ENCODE measurements at regions not wholly inside any gene's neighbourhood (a gene's known extent, or its start where the extent isn't known, plus 50 kb on each side); places are given as distances from the start of the nearest gene placed in this dataset.

- DNase-seq (ENCODE audit: low read depth in 3 of 3) = no peak
Observed at GRCh38 chr1:61523893-61524605, 200.9 kb downstream of the TM2D1 start.

DNA sequence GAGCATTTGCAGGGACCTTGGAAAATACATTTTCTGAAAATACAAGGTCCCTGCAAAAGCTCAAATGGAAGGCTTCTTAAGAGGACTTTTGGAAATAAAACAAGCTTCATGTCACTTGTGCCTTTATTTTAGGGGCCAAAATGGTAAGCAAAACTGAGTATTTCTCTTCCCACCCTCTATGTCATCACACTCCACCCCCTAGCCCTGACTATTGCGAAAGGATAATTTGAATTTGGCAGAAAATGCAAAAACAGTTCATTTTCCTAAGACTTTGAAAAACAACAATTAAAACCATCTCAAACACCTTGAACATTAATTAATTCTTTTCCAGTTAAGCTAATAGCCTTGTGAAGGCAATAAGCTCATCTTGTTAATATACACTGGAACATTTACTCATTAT is 201.7 kb downstream of the TM2D1 start:
- no peak for DNase-seq (ENCODE audit: low read depth in 3 of 3)

GRCh38 chr1:61520401-61520800 is 204.5 kb downstream of the TM2D1 start:
- no peak for DNase-seq (ENCODE audit: low read depth in 3 of 3)

DNA sequence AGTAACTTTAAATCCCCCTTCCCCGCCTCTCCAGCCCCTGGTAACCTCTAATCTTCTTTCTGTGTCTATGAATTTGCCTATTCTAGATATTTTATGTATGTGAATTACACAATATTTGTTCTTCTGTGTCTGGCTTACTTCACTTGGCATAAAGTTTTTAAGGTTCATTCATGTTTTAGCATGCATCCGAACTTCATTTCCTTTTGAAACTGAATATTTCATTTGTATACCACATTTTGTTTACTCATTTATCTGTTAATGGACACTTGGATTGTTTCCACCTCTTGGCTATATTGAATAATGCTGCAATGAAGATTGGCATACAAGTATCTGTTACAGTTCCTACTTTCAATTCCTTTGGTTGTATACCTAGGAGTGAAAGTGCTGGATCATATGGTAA is 205.3 kb downstream of the TM2D1 start:
- DNase-seq (ENCODE audit: low read depth in 3 of 3) = no peak

DNA sequence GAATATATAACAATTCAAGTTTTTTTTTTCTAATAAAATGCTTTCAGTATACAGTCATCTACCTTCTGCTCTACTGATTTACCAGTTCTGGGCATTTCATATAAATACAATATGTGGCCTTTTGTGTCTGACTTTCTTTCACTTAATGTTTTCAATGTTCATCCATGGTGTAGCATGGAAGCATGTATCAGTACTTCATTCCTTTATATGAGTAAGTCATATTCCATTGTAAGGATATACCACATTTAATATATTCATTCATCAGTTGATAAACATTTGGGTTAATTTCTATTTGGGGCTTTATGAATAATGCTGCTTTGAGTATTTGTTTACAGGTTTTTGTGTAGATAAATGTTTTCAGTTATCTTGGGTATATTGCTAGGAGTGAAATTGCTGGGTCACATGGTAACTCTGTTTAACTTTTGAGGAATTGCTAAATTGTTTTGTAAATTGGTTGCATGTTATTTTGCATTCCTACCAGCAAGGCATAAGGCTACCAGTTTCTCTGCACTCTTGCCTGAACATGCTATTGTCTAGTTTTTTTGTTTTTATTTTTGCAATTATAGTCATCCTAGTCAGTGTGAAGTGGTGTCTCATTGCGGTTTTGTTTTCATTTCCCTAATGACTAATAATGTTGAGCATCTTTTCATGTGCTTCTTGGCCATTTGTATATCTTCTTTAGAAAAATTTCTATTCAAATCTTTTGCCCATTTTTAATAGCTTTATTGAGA is 206.1 kb downstream of the TM2D1 start:
- DNase-seq (ENCODE audit: low read depth in 3 of 3) = no peak

DNA sequence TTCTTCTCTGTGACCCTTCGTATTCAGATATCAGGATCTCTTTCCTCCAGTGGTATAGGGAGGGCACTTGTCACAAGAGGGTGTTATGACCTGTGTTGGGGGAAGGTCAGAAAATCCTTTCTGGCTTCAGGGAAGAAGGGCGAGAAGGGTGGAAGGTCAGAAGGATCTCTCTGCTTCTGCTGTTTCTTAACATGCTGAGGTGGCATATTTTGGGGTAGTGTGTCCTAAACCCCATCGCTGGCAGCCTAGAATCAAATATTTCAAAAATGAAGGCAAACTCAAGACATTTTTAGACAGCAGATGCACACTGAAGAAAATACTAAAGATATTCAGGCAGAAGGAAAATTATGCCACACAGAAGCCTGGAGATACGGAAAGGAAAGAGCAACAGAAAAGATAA is 207.6 kb downstream of the TM2D1 start:
- no peak for DNase-seq (ENCODE audit: low read depth in 3 of 3)

DNA sequence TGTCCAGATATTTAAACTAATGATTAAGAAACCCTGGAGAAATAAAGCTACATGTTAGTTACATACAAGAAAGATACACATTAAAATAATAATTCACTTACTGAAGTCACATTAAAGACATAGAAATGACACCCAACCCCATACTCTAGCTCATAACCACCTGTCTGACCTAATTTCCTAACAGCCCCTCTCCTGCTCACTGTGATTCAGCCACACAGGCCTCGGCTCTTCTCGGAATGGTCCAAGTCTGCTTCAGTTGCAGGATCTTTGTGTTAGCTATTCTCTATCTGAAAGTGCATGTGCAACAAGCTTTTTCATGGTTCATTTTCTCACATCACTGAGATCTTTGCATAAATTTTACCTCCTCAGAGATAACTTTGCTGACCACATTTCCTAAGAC is 209.8 kb downstream of the TM2D1 start:
- no peak for DNase-seq (ENCODE audit: low read depth in 3 of 3)
